K562 (cell line): ENCODE measurements at regions not wholly inside any gene's neighbourhood (a gene's known extent, or its start where the extent isn't known, plus 50 kb on each side); places are given as distances from the start of the nearest gene placed in this dataset.

Experiments
- COPS2 ChIP-seq: fragments of 450-650 bp; conservative IDR thresholded peaks from 2 replicates; pipeline ENCODE4 v1.6.1; 2016; ENCODE audit warnings: mild to moderate bottlenecking, moderate library complexity
- ESRRA ChIP-seq: fragments of 450-650 bp; IDR thresholded peaks from 2 replicates; pipeline ENCODE4 v1.6.1; 2014; ENCODE audit warnings: low read depth, mild to moderate bottlenecking, moderate library complexity, borderline replicate concordance
- GATAD2B ChIP-seq: fragments of 450-650 bp; IDR thresholded peaks from 2 replicates; pipeline ENCODE4 v1.6.1; 2017; ENCODE audit warnings: mild to moderate bottlenecking, borderline replicate concordance
- HBP1 ChIP-seq: fragments of 450-650 bp; formaldehyde crosslinking; IDR thresholded peaks from 2 replicates; pipeline ENCODE4 v1.4.0; 2022; ENCODE audit warnings: missing genetic modification characterization
- HMGN3 ChIP-seq: IDR thresholded peaks from 2 replicates; pipeline ENCODE4 v1.6.1; 2011; ENCODE audit warnings: borderline replicate concordance, low read depth, mild to moderate bottlenecking, mixed read lengths, low read length; ENCODE audit not compliant: insufficient read length; ENCODE audit errors: extremely low read depth
- MXI1 ChIP-seq: IDR thresholded peaks from 2 replicates; pipeline ENCODE4 v1.6.1; 2011; ENCODE audit warnings: low read depth, mild to moderate bottlenecking, improper control_type of control experiment, low read length
- ZBTB43 ChIP-seq: sonication (generic); formaldehyde crosslinking; IDR thresholded peaks from 2 replicates; pipeline ENCODE4 v1.8.0; 2023; ENCODE audit warnings: mild to moderate bottlenecking, missing genetic modification reagents
- ZFP1 ChIP-seq: fragments of 450-650 bp; formaldehyde crosslinking; IDR thresholded peaks from 2 replicates; pipeline ENCODE4 v1.4.0; 2020; ENCODE audit warnings: mild to moderate bottlenecking, mixed read lengths
- ZNF280B ChIP-seq: fragments of 250-450 bp; sonication (Bioruptor Pico); IDR thresholded peaks from 2 replicates; pipeline ENCODE4 v1.5.1; 2021; ENCODE audit warnings: mild to moderate bottlenecking

GRCh38 chr1:221002601-221003000, 123.4 kb downstream of the HLX start (continued):
- TF ChIP-seq ZBTB43 (CRISPR knock-in tag) (no peak), ZNF280B (CRISPR knock-in tag) (no peak), ZFP1 (CRISPR knock-in tag) (no peak), GATAD2B (no peak), ESRRA (no peak), HMGN3 (no peak), COPS2 (no peak), HBP1 (CRISPR knock-in tag) (no peak), MXI1 (no peak)
